A673 (cell line): ENCODE measurements at regions not wholly inside any gene's neighbourhood (a gene's known extent, or its start where the extent isn't known, plus 50 kb on each side); places are given as distances from the start of the nearest gene placed in this dataset.

Experiments used
- EZH2 ChIP-seq: fragments of 200-600 bp; sonication (generic); IDR thresholded peaks from 2 replicates; pipeline ENCODE4 v1.6.1; 2017; ENCODE audit warnings: borderline replicate concordance, low read depth, mild to moderate bottlenecking, mixed read lengths, antibody characterized with exemption, low read length; ENCODE audit not compliant: poor library complexity, severe bottlenecking
- TF ChIP-seq, protein P1 (sequence below): fragments of 300-800, 200-600 bp; sonication (generic); conservative IDR thresholded peaks from 2 replicates; pipeline ENCODE4 v1.5.1; 2017; ENCODE audit warnings: low read depth, mild to moderate bottlenecking, antibody characterized with exemption, low read length, moderate library complexity, mixed read lengths

- TF ChIP-seq, protein P1, sequence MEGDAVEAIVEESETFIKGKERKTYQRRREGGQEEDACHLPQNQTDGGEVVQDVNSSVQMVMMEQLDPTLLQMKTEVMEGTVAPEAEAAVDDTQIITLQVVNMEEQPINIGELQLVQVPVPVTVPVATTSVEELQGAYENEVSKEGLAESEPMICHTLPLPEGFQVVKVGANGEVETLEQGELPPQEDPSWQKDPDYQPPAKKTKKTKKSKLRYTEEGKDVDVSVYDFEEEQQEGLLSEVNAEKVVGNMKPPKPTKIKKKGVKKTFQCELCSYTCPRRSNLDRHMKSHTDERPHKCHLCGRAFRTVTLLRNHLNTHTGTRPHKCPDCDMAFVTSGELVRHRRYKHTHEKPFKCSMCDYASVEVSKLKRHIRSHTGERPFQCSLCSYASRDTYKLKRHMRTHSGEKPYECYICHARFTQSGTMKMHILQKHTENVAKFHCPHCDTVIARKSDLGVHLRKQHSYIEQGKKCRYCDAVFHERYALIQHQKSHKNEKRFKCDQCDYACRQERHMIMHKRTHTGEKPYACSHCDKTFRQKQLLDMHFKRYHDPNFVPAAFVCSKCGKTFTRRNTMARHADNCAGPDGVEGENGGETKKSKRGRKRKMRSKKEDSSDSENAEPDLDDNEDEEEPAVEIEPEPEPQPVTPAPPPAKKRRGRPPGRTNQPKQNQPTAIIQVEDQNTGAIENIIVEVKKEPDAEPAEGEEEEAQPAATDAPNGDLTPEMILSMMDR, result no peak
- TF ChIP-seq EZH2, result no peak
Observed at GRCh38 chr5:117621921-117622320, 1047.3 kb upstream of the SEMA6A start.
